ENCODE measurements at regions not wholly inside any gene's neighbourhood (a gene's known extent, or its start where the extent isn't known, plus 50 kb on each side); places are given as distances from the start of the nearest gene placed in this dataset.

DNA sequence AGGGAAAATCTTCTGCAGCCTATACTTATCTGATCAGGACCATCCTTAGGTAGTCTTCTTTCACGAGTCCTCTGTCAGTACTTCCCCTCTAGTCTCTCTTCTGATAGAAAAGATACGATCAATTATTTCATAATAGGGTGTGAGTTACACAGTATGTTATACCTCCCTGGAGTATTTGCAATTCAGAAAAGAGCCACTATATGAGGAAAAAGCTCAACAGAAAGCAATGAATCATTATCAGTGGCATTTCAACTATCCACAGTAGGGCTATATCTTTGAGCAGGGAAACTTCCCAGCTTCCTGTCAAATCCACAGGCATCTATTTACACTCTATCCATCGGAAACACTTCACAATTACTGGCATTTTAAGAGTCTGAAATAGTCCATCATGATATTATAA is 105.3 kb upstream of the ACVR2A start:
- H3K4me1 ChIP-seq (ENCODE audit: control insufficient read depth, insufficient read depth, low read length) = no peaks in the 10 kb centered on the region
- H3K36me3 ChIP-seq (ENCODE audit: control insufficient read depth in 2 of 2, insufficient read depth in 1 of 2, low read length in 2 of 2) = no peaks in the 10 kb centered on the region
- no peak overlapping the region for H3K4me3 ChIP-seq (ENCODE audit: low read depth, low read length)
- no peak for TF ChIP-seq ZNF843 (tag by site-specific recombination; IDR thresholded peaks at IDR 0.05)
- TF ChIP-seq, protein P1, sequence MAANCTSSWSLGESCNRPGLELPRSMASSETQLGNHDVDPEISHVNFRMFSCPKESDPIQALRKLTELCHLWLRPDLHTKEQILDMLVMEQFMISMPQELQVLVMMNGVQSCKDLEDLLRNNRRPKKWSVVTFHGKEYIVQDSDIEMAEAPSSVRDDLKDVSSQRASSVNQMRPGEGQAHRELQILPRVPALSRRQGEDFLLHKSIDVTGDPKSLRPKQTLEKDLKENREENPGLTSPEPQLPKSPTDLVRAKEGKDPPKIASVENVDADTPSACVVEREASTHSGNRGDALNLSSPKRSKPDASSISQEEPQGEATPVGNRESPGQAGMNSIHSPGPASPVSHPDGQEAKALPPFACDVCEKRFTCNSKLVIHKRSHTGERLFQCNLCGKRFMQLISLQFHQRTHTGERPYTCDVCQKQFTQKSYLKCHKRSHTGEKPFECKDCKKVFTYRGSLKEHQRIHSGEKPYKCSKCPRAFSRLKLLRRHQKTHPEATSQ (tag by site-specific recombination; IDR thresholded peaks at IDR 0.05) = no peak
- TF ChIP-seq, protein P2, sequence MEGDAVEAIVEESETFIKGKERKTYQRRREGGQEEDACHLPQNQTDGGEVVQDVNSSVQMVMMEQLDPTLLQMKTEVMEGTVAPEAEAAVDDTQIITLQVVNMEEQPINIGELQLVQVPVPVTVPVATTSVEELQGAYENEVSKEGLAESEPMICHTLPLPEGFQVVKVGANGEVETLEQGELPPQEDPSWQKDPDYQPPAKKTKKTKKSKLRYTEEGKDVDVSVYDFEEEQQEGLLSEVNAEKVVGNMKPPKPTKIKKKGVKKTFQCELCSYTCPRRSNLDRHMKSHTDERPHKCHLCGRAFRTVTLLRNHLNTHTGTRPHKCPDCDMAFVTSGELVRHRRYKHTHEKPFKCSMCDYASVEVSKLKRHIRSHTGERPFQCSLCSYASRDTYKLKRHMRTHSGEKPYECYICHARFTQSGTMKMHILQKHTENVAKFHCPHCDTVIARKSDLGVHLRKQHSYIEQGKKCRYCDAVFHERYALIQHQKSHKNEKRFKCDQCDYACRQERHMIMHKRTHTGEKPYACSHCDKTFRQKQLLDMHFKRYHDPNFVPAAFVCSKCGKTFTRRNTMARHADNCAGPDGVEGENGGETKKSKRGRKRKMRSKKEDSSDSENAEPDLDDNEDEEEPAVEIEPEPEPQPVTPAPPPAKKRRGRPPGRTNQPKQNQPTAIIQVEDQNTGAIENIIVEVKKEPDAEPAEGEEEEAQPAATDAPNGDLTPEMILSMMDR (tag by site-specific recombination; IDR thresholded peaks at IDR 0.05) = no peak
- TF ChIP-seq SP7 (tag by site-specific recombination; IDR thresholded peaks at IDR 0.05) = no peak
- no peak for TF ChIP-seq ZFP69B (tag by site-specific recombination; IDR thresholded peaks at IDR 0.05)
- TF ChIP-seq ZFP37 (tag by site-specific recombination; IDR thresholded peaks at IDR 0.05) = no peak
- TF ChIP-seq ZNF530 (tag by site-specific recombination; IDR thresholded peaks at IDR 0.05; ENCODE audit: low read depth) = no peak
- no peak for TF ChIP-seq ZFP3 (tag by site-specific recombination; IDR thresholded peaks at IDR 0.05; ENCODE audit: low read depth)
- no peak for TF ChIP-seq ZNF184 (tag by site-specific recombination; IDR thresholded peaks at IDR 0.05)
- no peak for TF ChIP-seq ZNF777 (tag by site-specific recombination; IDR thresholded peaks at IDR 0.05; ENCODE audit: borderline replicate concordance)
- no peak for TF ChIP-seq ZNF473 (tag by site-specific recombination; IDR thresholded peaks at IDR 0.05)
- no peak for TF ChIP-seq ZNF555 (tag by site-specific recombination; conservative IDR thresholded peaks at IDR 0.05)
- TF ChIP-seq, protein P3, sequence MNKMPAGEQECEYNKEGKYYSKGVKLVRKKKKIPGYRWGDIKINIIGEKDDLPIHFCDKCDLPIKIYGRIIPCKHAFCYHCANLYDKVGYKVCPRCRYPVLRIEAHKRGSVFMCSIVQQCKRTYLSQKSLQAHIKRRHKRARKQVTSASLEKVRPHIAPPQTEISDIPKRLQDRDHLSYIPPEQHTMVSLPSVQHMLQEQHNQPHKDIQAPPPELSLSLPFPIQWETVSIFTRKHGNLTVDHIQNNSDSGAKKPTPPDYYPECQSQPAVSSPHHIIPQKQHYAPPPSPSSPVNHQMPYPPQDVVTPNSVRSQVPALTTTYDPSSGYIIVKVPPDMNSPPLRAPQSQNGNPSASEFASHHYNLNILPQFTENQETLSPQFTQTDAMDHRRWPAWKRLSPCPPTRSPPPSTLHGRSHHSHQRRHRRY (tag by site-specific recombination; IDR thresholded peaks at IDR 0.05) = no peak
- TF ChIP-seq ZNF19 (tag by site-specific recombination; IDR thresholded peaks at IDR 0.05; ENCODE audit: low read depth) = no peak
- TF ChIP-seq OSR2 (tag by site-specific recombination; IDR thresholded peaks at IDR 0.05) = no peak
- TF ChIP-seq KLF16 (tag by site-specific recombination; IDR thresholded peaks at IDR 0.05) = no peak
- TF ChIP-seq SCRT1 (tag by site-specific recombination; IDR thresholded peaks at IDR 0.05; ENCODE audit: borderline replicate concordance) = no peak
- ChIA-PET CTCF (interaction anchor here (0.7 kb wide), 1 partner anchor 9 kb away, joined by 3 read pairs; no protein-coding TSS in a partner anchor), POLR2A (no interaction called here)
- H3K9me3 ChIP-seq (ENCODE audit: control insufficient read depth, insufficient read depth, low read depth, low read length) = no peaks in the 10 kb centered on the region
- no peak overlapping the region for H3K27ac ChIP-seq (ENCODE audit: extremely low read depth, low read depth, low read length)

DNA sequence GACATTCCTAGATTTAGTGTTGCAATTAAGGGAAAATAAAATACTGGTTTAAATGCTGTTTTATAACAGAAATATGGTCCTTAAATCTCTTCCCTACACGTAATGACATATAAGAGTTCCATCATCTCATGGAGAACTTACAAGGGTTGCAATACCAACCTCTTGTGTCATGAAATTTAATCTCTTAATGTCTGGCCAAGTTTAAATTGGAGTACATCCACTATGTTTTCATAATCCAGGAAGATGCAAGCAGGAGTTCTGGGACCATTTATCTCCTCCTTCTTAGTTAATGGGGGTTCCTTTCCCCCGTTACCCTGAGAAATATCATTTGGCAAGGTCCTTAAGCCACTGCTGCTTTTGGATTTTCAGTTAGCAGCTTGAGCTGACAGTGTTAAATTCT is 126.0 kb upstream of the ACVR2A start:
- CTCF ChIA-PET = no interaction called here
- Histone ChIP-seq H3K4me1 (ENCODE audit: control insufficient read depth, insufficient read depth, low read length) (no peaks in the 10 kb centered on the region), H3K9me3 (ENCODE audit: control insufficient read depth, insufficient read depth, low read depth, low read length) (no peaks in the 10 kb centered on the region), H3K27ac (ENCODE audit: extremely low read depth, low read depth, low read length) (no peak overlapping the region), H3K4me3 (ENCODE audit: low read depth, low read length) (no peak overlapping the region), H3K36me3 (ENCODE audit: control insufficient read depth in 2 of 2, insufficient read depth in 1 of 2, low read length in 2 of 2) (no peaks in the 10 kb centered on the region)
- POLR2A ChIA-PET = no interaction called here
- no peak for TF ChIP-seq ZNF24 (tag by site-specific recombination; IDR thresholded peaks at IDR 0.05)
- no peak for TF ChIP-seq ZEB2 (tag by site-specific recombination; IDR thresholded peaks at IDR 0.05)
- TF ChIP-seq ZNF239 (tag by site-specific recombination; IDR thresholded peaks at IDR 0.05) = no peak
- TF ChIP-seq ZNF341 (tag by site-specific recombination; IDR thresholded peaks at IDR 0.05; ENCODE audit: low read depth) = no peak
- TF ChIP-seq YY2 (tag by site-specific recombination; IDR thresholded peaks at IDR 0.05) = no peak
- TF ChIP-seq ZNF501 (tag by site-specific recombination; IDR thresholded peaks at IDR 0.05) = no peak
- no peak for TF ChIP-seq KLF10 (tag by site-specific recombination; IDR thresholded peaks at IDR 0.05)
- no peak for TF ChIP-seq REPIN1 (tag by site-specific recombination; IDR thresholded peaks at IDR 0.05; ENCODE audit: low read depth)
- TF ChIP-seq ZNF623 (tag by site-specific recombination; IDR thresholded peaks at IDR 0.05) = no peak
- no peak for TF ChIP-seq ZFP41 (tag by site-specific recombination; IDR thresholded peaks at IDR 0.05; ENCODE audit: borderline replicate concordance)
- TF ChIP-seq ZSCAN16 (tag by site-specific recombination; IDR thresholded peaks at IDR 0.05) = no peak
- TF ChIP-seq SP7 (tag by site-specific recombination; IDR thresholded peaks at IDR 0.05) = no peak
- TF ChIP-seq ZNF658 (tag by site-specific recombination; IDR thresholded peaks at IDR 0.05) = no peak
- TF ChIP-seq, protein P4, sequence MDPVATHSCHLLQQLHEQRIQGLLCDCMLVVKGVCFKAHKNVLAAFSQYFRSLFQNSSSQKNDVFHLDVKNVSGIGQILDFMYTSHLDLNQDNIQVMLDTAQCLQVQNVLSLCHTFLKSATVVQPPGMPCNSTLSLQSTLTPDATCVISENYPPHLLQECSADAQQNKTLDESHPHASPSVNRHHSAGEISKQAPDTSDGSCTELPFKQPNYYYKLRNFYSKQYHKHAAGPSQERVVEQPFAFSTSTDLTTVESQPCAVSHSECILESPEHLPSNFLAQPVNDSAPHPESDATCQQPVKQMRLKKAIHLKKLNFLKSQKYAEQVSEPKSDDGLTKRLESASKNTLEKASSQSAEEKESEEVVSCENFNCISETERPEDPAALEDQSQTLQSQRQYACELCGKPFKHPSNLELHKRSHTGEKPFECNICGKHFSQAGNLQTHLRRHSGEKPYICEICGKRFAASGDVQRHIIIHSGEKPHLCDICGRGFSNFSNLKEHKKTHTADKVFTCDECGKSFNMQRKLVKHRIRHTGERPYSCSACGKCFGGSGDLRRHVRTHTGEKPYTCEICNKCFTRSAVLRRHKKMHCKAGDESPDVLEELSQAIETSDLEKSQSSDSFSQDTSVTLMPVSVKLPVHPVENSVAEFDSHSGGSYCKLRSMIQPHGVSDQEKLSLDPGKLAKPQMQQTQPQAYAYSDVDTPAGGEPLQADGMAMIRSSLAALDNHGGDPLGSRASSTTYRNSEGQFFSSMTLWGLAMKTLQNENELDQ (tag by site-specific recombination; IDR thresholded peaks at IDR 0.05; ENCODE audit: low read depth) = no peak
- TF ChIP-seq ZBTB7A (tag by site-specific recombination; IDR thresholded peaks at IDR 0.05; ENCODE audit: low read depth) = no peak
- TF ChIP-seq ZNF350 (tag by site-specific recombination; IDR thresholded peaks at IDR 0.05) = no peak
- no peak for TF ChIP-seq ZNF629 (tag by site-specific recombination; IDR thresholded peaks at IDR 0.05)

Measured in HEK293 (cell line).